ENCODE measurements at regions not wholly inside any gene's neighbourhood (a gene's known extent, or its start where the extent isn't known, plus 50 kb on each side); places are given as distances from the start of the nearest gene placed in this dataset.
A peak's percentile ranks its signal among the peaks of the same experiment; 100 is the strongest.

- no peak overlapping the region for H3K4me3 ChIP-seq (ENCODE audit: low read depth, low read length)
- no peak for TF ChIP-seq CTCF (IDR thresholded peaks at IDR 0.05; ENCODE audit: insufficient read depth, low read depth, low read length)
- no peak for DNase-seq (ENCODE audit: low read depth)
Observed at GRCh38 chr3:56971816-56972215, 88.6 kb upstream of the SPATA12 start.

GRCh38 chr3:56971261-56971660, 89.2 kb upstream of the SPATA12 start:
- no peak overlapping the region for H3K4me3 ChIP-seq (ENCODE audit: low read depth, low read length)
- no peak for TF ChIP-seq CTCF (IDR thresholded peaks at IDR 0.05; ENCODE audit: insufficient read depth, low read depth, low read length)

GRCh38 chr3:56970461-56970879, 90.0 kb upstream of the SPATA12 start:
- no peak for TF ChIP-seq CTCF (IDR thresholded peaks at IDR 0.05; ENCODE audit: insufficient read depth, low read depth, low read length)
- no peak overlapping the region for H3K4me3 ChIP-seq (ENCODE audit: low read depth, low read length)
- peak; percentile 41 for DNase-seq (ENCODE audit: low read depth)

More at GRCh38 chr3:56971261-56971660, 89.2 kb upstream of the SPATA12 start:
- no peak for DNase-seq (ENCODE audit: low read depth)

GRCh38 chr3:56969851-56970250, 90.6 kb upstream of the SPATA12 start:
- H3K4me3 ChIP-seq (ENCODE audit: low read depth, low read length) = no peak overlapping the region
- no peak for DNase-seq (ENCODE audit: low read depth)
- no peak for TF ChIP-seq CTCF (IDR thresholded peaks at IDR 0.05; ENCODE audit: insufficient read depth, low read depth, low read length)

- no peak for TF ChIP-seq CTCF (IDR thresholded peaks at IDR 0.05; ENCODE audit: insufficient read depth, low read depth, low read length)
- H3K4me3 ChIP-seq (ENCODE audit: low read depth, low read length) = no peak overlapping the region
- DNase-seq (ENCODE audit: low read depth) = no peak
Observed at GRCh38 chr3:56966509-56966908, 94.0 kb upstream of the SPATA12 start.

GRCh38 chr3:56966104-56966503, 94.4 kb upstream of the SPATA12 start:
- no peak for DNase-seq (ENCODE audit: low read depth)
- no peak for TF ChIP-seq CTCF (IDR thresholded peaks at IDR 0.05; ENCODE audit: insufficient read depth, low read depth, low read length)
- no peak overlapping the region for H3K4me3 ChIP-seq (ENCODE audit: low read depth, low read length)

GRCh38 chr3:56962922-56963321, 97.5 kb upstream of the SPATA12 start:
- DNase-seq (ENCODE audit: low read depth) = no peak
- TF ChIP-seq CTCF (IDR thresholded peaks at IDR 0.05; ENCODE audit: insufficient read depth, low read depth, low read length) = no peak
- no peak overlapping the region for H3K4me3 ChIP-seq (ENCODE audit: low read depth, low read length)
